HG03064 (cell line): ENCODE measurements at regions not wholly inside any gene's neighbourhood (a gene's known extent, or its start where the extent isn't known, plus 50 kb on each side); places are given as distances from the start of the nearest gene placed in this dataset.

Experiments used
- ATAC-seq: cut with Tn5 transposase; IDR thresholded peaks from one replicate; pipeline ENCODE4 v1.9.1; 2021; ENCODE audit warnings: low read depth; ENCODE audit not compliant: unreplicated experiment

DNA sequence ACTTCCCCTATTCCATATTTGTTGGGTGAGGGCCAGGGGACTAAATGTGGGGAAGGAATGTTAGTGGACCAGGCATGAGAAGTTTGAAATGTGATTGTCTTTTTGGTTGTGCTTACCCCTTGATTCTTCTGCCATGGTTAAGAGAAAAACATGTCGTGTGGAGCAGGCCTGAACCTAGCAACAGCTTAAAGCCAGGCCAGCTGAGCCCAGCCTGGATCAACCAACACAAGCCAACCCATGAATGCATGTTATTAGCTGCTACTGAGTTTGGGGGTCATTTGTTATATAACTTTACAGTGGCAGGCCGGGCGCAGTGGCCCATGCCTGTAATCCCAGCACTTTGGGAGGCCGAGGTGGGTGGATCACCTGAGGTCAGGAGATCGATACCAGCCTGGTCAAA lies 52.4 kb upstream of the TRIO start:
- ATAC-seq, result no peak

- no peak for ATAC-seq
Measured at GRCh38 chr5:14090290-14090689, 52.9 kb upstream of the TRIO start.

DNA sequence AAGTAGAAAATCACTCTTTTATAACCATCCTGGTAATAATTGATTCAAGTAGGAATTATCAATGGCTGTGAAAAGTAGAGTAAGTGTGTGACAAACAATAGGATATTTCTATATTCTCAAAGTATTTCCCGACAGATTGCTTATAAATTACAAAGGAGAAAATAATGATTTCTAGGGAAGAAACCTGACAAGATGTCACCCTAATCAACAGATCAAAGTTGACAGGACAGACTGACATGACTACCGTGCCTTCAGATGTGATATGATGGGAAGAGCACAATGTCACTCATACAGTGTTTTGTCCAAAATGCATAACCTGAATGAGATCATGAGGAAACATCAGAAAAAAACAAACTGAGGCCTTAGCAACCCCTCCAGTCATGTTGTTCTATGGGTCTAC lies 53.9 kb upstream of the TRIO start:
- ATAC-seq, result no peak

DNA sequence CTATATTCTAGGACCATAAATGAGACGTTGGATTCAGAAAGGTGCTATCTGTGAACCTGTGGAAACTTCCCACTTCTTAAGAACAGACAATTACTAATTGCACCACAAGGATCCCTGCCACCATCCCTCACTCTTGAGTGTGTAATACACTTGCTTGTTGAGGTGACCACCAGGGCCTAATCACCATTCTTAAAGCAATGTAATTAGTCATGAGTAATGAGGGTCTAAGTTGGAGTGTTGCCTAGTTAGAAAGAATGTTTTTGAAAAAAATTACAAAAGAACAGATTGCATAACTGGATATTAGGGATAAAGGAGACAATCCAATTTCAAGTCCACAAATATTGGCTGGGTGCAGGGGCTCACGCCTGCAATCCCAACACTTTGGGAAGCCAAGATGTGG lies 56.9 kb upstream of the TRIO start:
- no peak for ATAC-seq

DNA sequence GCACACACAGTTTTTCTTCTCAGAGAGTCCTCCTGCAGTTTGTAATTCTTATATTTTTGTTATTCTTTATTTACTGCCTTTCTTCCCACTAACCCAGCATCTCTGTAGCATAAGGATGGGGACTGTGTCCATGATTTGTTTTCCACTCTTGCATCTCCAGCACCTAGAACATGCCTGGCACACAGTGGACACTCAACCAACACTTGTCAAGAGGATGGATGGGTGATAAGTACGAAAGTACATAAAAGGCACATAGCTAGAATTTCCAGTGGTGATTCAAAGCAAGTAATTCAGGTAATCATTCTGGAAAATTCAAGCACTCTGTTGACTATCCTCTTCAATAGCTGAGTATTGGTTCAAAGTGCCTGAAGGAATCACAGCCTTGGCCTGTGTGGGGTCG lies 60.2 kb upstream of the TRIO start:
- no peak for ATAC-seq

DNA sequence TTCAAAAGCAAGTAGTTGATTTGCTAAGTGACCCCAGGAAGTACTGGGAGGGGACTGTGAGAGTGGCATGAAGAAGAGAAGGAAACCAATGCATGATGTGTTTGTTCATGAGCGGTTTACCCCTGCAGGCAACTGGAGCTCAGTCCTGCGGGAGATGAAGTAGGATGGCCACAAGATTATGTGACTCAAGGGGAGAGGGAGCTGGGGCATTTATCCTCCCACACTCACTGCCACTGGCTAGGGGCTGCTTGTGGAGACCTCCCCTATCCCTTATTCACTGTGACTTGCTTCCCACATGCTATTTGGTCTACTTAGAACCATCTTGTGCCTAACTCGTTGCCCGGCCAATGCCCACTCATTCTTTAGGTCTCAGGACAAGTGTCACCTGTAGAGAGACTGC lies 60.6 kb upstream of the TRIO start:
- no peak for ATAC-seq

DNA sequence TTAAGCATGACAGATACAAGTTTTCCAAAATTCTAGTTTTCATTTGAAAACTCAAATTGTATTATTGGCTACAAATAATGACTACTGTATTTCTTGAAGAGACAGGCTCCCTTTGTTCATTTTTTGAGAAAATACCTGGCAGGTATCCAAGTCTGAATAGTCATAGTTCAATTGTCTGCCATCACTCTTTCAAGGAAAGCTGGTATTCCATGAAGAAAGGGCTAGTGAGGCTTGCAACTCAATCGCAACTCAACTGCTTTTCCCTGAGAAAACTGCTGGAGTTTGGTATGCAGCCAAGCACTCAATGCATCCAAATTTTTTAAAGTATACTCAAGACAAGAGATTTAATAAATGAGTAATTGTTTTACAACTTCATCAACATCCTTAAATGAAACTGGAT lies 61.4 kb upstream of the TRIO start:
- ATAC-seq, result no peak

- no peak for ATAC-seq
Measured at GRCh38 chr5:14078716-14079115, 64.4 kb upstream of the TRIO start.

GRCh38 chr5:14077501-14077900 lies 65.6 kb upstream of the TRIO start:
- ATAC-seq, result no peak

DNA sequence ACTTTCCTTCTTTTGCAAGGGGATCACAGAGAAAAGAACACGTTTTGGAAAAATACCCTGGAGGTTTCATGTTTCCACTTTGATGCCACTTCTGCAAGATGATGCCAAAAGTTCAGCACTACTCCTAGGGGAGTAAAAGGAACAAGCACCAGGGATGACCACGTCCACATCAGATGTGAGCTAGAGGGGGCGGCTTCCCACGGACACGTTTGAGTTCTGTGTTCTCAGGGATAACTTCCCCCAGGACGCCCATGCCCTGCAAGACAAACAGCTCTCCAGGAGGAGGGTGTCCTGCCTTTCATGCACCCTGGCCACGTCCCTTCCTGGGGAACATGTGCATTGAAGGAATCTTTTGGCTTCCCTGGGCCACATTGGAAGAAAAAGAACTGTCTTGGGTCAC lies 66.6 kb upstream of the TRIO start:
- ATAC-seq, result no peak

GRCh38 chr5:14075937-14076336 lies 67.2 kb upstream of the TRIO start:
- no peak for ATAC-seq

DNA sequence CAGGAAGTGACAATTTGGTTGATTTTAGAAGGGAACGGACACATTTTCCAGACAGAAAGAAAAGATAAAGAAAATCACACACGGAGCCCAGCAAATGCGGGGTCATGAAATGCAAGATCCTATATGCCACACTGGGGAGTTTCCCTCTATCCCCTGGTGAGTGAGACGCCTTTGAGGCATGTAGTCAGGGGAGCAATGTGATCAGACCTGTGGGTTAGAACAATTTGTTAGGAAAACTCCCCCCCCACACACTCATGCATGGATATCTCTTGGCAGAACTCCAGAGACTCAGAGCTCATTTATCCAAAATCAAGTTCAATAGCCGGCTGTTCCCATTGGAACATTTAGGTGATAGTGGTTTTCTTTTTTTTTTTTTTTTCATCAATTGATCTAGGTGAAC lies 71.7 kb upstream of the TRIO start:
- no peak for ATAC-seq

- no peak for ATAC-seq
Measured at GRCh38 chr5:14069021-14069420, 74.1 kb upstream of the TRIO start.

- no peak for ATAC-seq
Measured at GRCh38 chr5:14068136-14068535, 75.0 kb upstream of the TRIO start.

DNA sequence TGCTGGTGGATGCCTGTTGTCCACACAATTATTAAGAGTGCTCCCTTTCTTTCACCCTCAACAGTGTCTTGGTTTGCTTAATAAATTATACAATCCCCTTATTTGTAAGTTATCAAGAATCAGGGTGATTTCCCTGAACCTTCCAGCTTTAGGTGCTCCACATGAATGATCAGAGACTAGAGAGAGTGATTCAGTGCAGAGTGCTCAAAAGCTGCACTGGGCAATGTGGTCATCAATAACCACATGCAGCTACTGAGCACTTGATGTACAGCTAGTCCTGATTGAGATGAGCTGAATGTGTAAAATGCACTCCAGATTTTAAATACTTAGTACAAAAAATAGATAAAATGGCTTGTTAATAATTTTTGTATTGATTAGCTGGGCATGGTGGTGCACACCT lies 76.8 kb upstream of the TRIO start:
- no peak for ATAC-seq

GRCh38 chr5:14064841-14065240 lies 78.3 kb upstream of the TRIO start:
- ATAC-seq, result no peak

DNA sequence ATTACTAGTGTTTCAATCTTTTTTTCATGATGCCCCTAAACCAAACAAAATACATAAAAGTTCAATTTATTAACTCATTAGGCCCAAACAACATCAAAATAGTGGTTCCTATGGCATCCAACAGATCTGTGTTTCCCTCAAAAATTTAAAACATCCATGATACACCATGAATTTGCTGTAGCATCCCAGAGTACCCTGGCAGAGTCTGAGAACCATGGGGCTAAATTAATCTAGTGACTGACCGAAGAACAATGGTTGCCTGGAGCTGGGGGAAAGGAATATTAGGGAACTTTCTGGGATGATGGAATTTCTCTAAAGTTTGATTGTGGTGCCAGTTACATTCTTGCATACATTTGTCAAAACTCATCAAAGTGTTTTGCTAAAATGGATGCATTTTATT lies 79.5 kb upstream of the TRIO start:
- no peak for ATAC-seq

DNA sequence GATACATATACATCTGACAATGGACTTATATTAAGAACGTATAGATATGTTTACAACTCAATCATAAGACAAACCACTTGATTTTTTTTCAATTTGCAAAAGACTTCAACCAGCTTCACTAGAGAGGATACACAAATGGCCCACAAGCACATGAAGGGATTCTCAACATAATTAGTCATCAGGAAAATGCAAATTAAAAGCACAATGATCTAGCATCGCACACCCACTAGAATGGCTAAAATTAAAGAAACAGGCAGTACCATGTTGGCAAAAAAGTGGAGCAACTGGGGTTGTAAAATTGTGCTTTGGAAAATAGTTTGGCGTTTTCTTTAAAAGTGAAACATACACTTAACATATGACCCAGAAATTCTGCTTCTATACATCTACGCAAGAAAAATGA lies 80.0 kb upstream of the TRIO start:
- ATAC-seq, result no peak

GRCh38 chr5:14062178-14062577 lies 81.0 kb upstream of the TRIO start:
- ATAC-seq, result no peak

GRCh38 chr5:14061106-14061505 lies 82.0 kb upstream of the TRIO start:
- ATAC-seq, result no peak

- ATAC-seq, result no peak
Measured at GRCh38 chr5:14060218-14060617, 82.9 kb upstream of the TRIO start.

GRCh38 chr5:14059810-14060209 lies 83.3 kb upstream of the TRIO start:
- no peak for ATAC-seq

GRCh38 chr5:14057289-14057688 lies 85.9 kb upstream of the TRIO start:
- no peak for ATAC-seq

GRCh38 chr5:14056039-14056438 lies 87.1 kb upstream of the TRIO start:
- ATAC-seq, result no peak
